H1 (cell line): ENCODE measurements at regions not wholly inside any gene's neighbourhood (a gene's known extent, or its start where the extent isn't known, plus 50 kb on each side); places are given as distances from the start of the nearest gene placed in this dataset.
A peak's percentile ranks its signal among the peaks of the same experiment; 100 is the strongest.

Experiments
- CTCF ChIA-PET: fragments of 300-600 bp; sonication (Branson Sonifier 250); formaldehyde crosslinking; loops from one replicate; lab custom pipeline; 2021; ENCODE audit not compliant: partially characterized antibody; lab: Charles Lee
- POLR2A ChIA-PET: fragments of 300-600 bp; sonication (Branson Sonifier 250); formaldehyde crosslinking; loops from one replicate; lab custom pipeline; 2021; ENCODE audit warnings: inconsistent platforms; ENCODE audit not compliant: partially characterized antibody; lab: Charles Lee
- DNase-seq, 2 experiments: peaks; one replicate each; pipeline versions ENCODE4 v3.0.0 to v3.0.0-alpha.2; 2010 to 2022; ENCODE audit warnings: low spot score in 2 of 2, low read depth in 1 of 2, mixed read lengths in 1 of 2
- FAIRE-seq: peaks from 2 replicates; lab custom pipeline; 2011; peaks lifted over from hg19 to GRCh38; lab: Jason Lieb, UNC
- H2AFZ ChIP-seq: 2 replicates; pipeline ENCODE4 v1.8.1; 2012; ENCODE audit warnings: low read length, inconsistent platforms
- H2AK5ac ChIP-seq: 2 replicates; pipeline ENCODE4 v1.6.1; 2013; ENCODE audit warnings: low read depth, low read length
- H2BK120ac ChIP-seq: replicated peaks from 2 replicates; pipeline ENCODE3; 2013; ENCODE audit warnings: low read depth, low read length, inconsistent platforms
- H2BK12ac ChIP-seq: 2 replicates; pipeline ENCODE4 v1.6.1; 2013; ENCODE audit warnings: low read depth, low read length
- H2BK15ac ChIP-seq: 2 replicates; pipeline ENCODE4 v1.6.1; 2013; ENCODE audit warnings: low read length
- H2BK20ac ChIP-seq: 2 replicates; pipeline ENCODE4 v1.6.1; 2013; ENCODE audit warnings: low read length
- H2BK5ac ChIP-seq: 2 replicates; pipeline ENCODE4 v1.6.1; 2013; ENCODE audit warnings: low read depth, low read length
- H3K14ac ChIP-seq: 2 replicates; pipeline ENCODE4 v1.6.1; 2013; ENCODE audit warnings: inconsistent platforms; ENCODE audit not compliant: insufficient read length
- H3K18ac ChIP-seq: 2 replicates; pipeline ENCODE4 v1.6.1; 2013; ENCODE audit warnings: low read length; ENCODE audit errors: extremely low read depth
- H3K23ac ChIP-seq: 2 replicates; pipeline ENCODE4 v1.6.1; 2013; ENCODE audit warnings: inconsistent platforms; ENCODE audit not compliant: insufficient read length
- H3K23me2 ChIP-seq: 2 replicates; pipeline ENCODE4 v1.6.1; 2013; ENCODE audit warnings: low read depth, low read length
- H3K27ac ChIP-seq: 2 replicates; pipeline ENCODE4 v1.6.1; 2011; ENCODE audit warnings: low read depth, low read length, inconsistent platforms
- H3K27me3 ChIP-seq, 4 experiments: replicated peaks in 1 of 4; 1 replicate in 1 of 4; 2 replicates in 3 of 4; pipeline versions ENCODE4 v1.6.1 to v1.8.1; 2011 to 2013; ENCODE audit warnings: low read length in 3 of 4, mild to moderate bottlenecking in 3 of 4, inconsistent platforms in 2 of 4, mixed read lengths in 2 of 4, moderate library complexity in 1 of 4; ENCODE audit not compliant: control insufficient read depth in 3 of 4, insufficient read depth in 3 of 4; ENCODE audit errors: extremely low read depth in 1 of 4
- H3K36me3 ChIP-seq, 4 experiments: 2 replicates each; pipeline versions ENCODE4 v1.6.1 to v1.8.1; 2011 to 2013; ENCODE audit warnings: mild to moderate bottlenecking in 4 of 4, low read length in 3 of 4, moderate library complexity in 2 of 4, control low read depth in 1 of 4, inconsistent platforms in 1 of 4; ENCODE audit not compliant: insufficient read depth in 4 of 4, control insufficient read depth in 2 of 4
- H3K4ac ChIP-seq: replicated peaks from 2 replicates; pipeline ENCODE3; 2013; ENCODE audit warnings: low read length, low read depth, mixed read lengths, inconsistent platforms; ENCODE audit not compliant: insufficient read length
- H3K4me1 ChIP-seq, 4 experiments: replicated peaks in 1 of 4; 1 replicate in 1 of 4; 2 replicates in 3 of 4; pipeline versions ENCODE4 v1.6.1 to v1.8.1; 2011 to 2013; ENCODE audit warnings: low read length in 3 of 4, inconsistent platforms in 2 of 4, mixed read lengths in 1 of 4; ENCODE audit not compliant: insufficient read depth in 4 of 4, control insufficient read depth in 3 of 4
- H3K4me2 ChIP-seq, 2 experiments: 2 replicates each; pipeline versions ENCODE4 v1.6.1 to v1.8.1; 2011 to 2013; ENCODE audit warnings: low read depth in 2 of 2, low read length in 2 of 2, control low read depth in 1 of 2, inconsistent platforms in 1 of 2, mild to moderate bottlenecking in 1 of 2; ENCODE audit not compliant: insufficient read depth in 1 of 2
- H3K4me3 ChIP-seq, 4 experiments: fragments of 200-600, 300-600 bp in 1 of 4; sonication (generic), shearing (Covaris generic), sonication (Bioruptor Twin) in 1 of 4; 2 replicates each; pipeline versions ENCODE4 v1.5.1 to v1.8.1; 2011 to 2016; ENCODE audit warnings: low read length in 4 of 4, low read depth in 3 of 4, control low read depth in 2 of 4, inconsistent platforms in 2 of 4, mild to moderate bottlenecking in 2 of 4, mixed read lengths in 1 of 4, moderate library complexity in 1 of 4; ENCODE audit not compliant: insufficient read depth in 2 of 4; ENCODE audit errors: extremely low read depth in 1 of 4
- H3K56ac ChIP-seq: replicated peaks from 2 replicates; pipeline ENCODE3; 2013; ENCODE audit warnings: low read depth, mild to moderate bottlenecking, mixed read lengths, low read length, inconsistent platforms; ENCODE audit not compliant: insufficient read length
- H3K79me1 ChIP-seq: 2 replicates; pipeline ENCODE4 v1.6.1; 2013; ENCODE audit warnings: low read depth, low read length, control low read depth
- H3K79me2 ChIP-seq, 2 experiments: 2 replicates each; pipeline versions ENCODE4 v1.6.1 to v1.8.1; 2012 to 2013; ENCODE audit warnings: low read length in 2 of 2, mild to moderate bottlenecking in 2 of 2, inconsistent platforms in 1 of 2; ENCODE audit not compliant: insufficient read depth in 2 of 2, control insufficient read depth in 1 of 2
- H3K9ac ChIP-seq, 4 experiments: replicated peaks in 1 of 4; 1 replicate in 1 of 4; 2 replicates in 3 of 4; pipeline versions ENCODE4 v1.6.1 to v1.8.1; 2011 to 2013; ENCODE audit warnings: low read depth in 3 of 4, low read length in 3 of 4, control low read depth in 2 of 4, mild to moderate bottlenecking in 2 of 4, moderate library complexity in 2 of 4, inconsistent platforms in 1 of 4; ENCODE audit errors: extremely low read depth in 1 of 4
- H3K9me3 ChIP-seq, 2 experiments: 2 replicates each; pipeline versions ENCODE4 v1.6.1 to v1.8.1; 2012 to 2013; ENCODE audit warnings: mild to moderate bottlenecking in 2 of 2, moderate library complexity in 2 of 2, control low read depth in 1 of 2, inconsistent platforms in 1 of 2, low read depth in 1 of 2, low read length in 1 of 2, mixed read lengths in 1 of 2; ENCODE audit not compliant: insufficient read depth in 2 of 2
- H4K20me1 ChIP-seq, 2 experiments: replicated peaks in 1 of 2; 2 replicates each; pipeline versions ENCODE3 to v1.8.1; 2011 to 2013; ENCODE audit warnings: inconsistent platforms in 2 of 2, low read length in 2 of 2, mild to moderate bottlenecking in 1 of 2; ENCODE audit not compliant: insufficient read depth in 2 of 2, control insufficient read depth in 1 of 2
- H4K5ac ChIP-seq: 2 replicates; pipeline ENCODE4 v1.6.1; 2013; ENCODE audit warnings: low read length, low read depth, mixed read lengths, inconsistent platforms; ENCODE audit not compliant: insufficient read length
- H4K8ac ChIP-seq: 2 replicates; pipeline ENCODE4 v1.8.0; 2013; ENCODE audit warnings: mild to moderate bottlenecking, moderate library complexity, low read length, inconsistent platforms; ENCODE audit not compliant: insufficient read depth; ENCODE audit errors: extremely low read depth
- H4K91ac ChIP-seq: replicated peaks from 2 replicates; pipeline ENCODE3; 2013; ENCODE audit warnings: low read length, mixed read lengths, inconsistent platforms; ENCODE audit not compliant: insufficient read length
- CBX8 ChIP-seq: fragments of 300-800, 300-1000 bp; sonication (generic); IDR thresholded peaks from 2 replicates; pipeline ENCODE4 v1.7.1; 2016; ENCODE audit warnings: low read depth, low read length, borderline replicate concordance
- CREB1 ChIP-seq: IDR thresholded peaks from 2 replicates; pipeline ENCODE4 v1.6.1; 2012; ENCODE audit warnings: inconsistent platforms
- EZH2 ChIP-seq: fragments of 200-600 bp; sonication (generic); IDR thresholded peaks from 2 replicates; pipeline ENCODE4 v1.7.1; 2012; ENCODE audit warnings: low read depth, mild to moderate bottlenecking, moderate library complexity, low read length, inconsistent platforms; ENCODE audit not compliant: severe bottlenecking
- HDAC2 ChIP-seq, 2 experiments: fragments of 300-600 bp in 1 of 2; sonication (generic) in 1 of 2; IDR thresholded peaks; 2 replicates each; pipeline ENCODE4 v1.6.1; 2011 to 2012; ENCODE audit warnings: low read depth in 2 of 2, low read length in 2 of 2, mild to moderate bottlenecking in 2 of 2, moderate library complexity in 2 of 2, borderline replicate concordance in 1 of 2, inconsistent platforms in 1 of 2
- SIN3A ChIP-seq, 2 experiments: IDR thresholded peaks in 1 of 2; conservative IDR thresholded peaks in 1 of 2; 2 replicates each; pipeline ENCODE4 v1.6.1; 2011 to 2012; ENCODE audit warnings: low read length in 2 of 2, improper control_type of control experiment in 1 of 2, low read depth in 1 of 2, mild to moderate bottlenecking in 1 of 2
- SP2 ChIP-seq: IDR thresholded peaks from 2 replicates; pipeline ENCODE4 v1.6.1; 2012; ENCODE audit warnings: mild to moderate bottlenecking, low read length, inconsistent platforms
- TAF7 ChIP-seq: optimal IDR thresholded peaks from 2 replicates; pipeline ENCODE3; 2011; ENCODE audit warnings: low read depth, mild to moderate bottlenecking, inconsistent platforms, low read length, moderate library complexity, borderline replicate concordance
- WGBS, 2 experiments: shearing (Covaris generic) in 1 of 2; methylation state at CpG; one replicate each; pipeline versions ENCODE4 v1.1.6 to v1.1.7; 2013 to 2015; ENCODE audit warnings: low lambda C conversion rate in 2 of 2, mixed read lengths in 2 of 2, inconsistent platforms in 1 of 2, low coverage in 1 of 2, missing lambda C conversion rate in 1 of 2; ENCODE audit not compliant: insufficient replicate concordance in 2 of 2, insufficient coverage in 1 of 2, insufficient read length in 1 of 2; ENCODE audit errors: extremely low coverage in 1 of 2, missing lambda C conversion rate in 1 of 2; 5-methylcytosine and 5-hydroxymethylcytosine counted together
- TF ChIP-seq, protein P1 (sequence below): IDR thresholded peaks from 2 replicates; pipeline ENCODE4 v1.6.1; 2012; ENCODE audit warnings: inconsistent platforms
- TF ChIP-seq, protein P2 (sequence below), 3 experiments: IDR thresholded peaks; 1 replicate in 2 of 3; 2 replicates in 1 of 3; pipeline versions ENCODE4 v1.5.1 to v1.6.1; 2011; ENCODE audit warnings: low read length in 3 of 3, mild to moderate bottlenecking in 3 of 3, inconsistent platforms in 2 of 3, low read depth in 1 of 3, moderate library complexity in 1 of 3; ENCODE audit not compliant: insufficient read depth in 1 of 3; ENCODE audit errors: control extremely low read depth in 1 of 3
- TF ChIP-seq, protein P3 (sequence below): IDR thresholded peaks from 2 replicates; pipeline ENCODE4 v1.6.1; 2012; ENCODE audit warnings: inconsistent platforms

DNA sequence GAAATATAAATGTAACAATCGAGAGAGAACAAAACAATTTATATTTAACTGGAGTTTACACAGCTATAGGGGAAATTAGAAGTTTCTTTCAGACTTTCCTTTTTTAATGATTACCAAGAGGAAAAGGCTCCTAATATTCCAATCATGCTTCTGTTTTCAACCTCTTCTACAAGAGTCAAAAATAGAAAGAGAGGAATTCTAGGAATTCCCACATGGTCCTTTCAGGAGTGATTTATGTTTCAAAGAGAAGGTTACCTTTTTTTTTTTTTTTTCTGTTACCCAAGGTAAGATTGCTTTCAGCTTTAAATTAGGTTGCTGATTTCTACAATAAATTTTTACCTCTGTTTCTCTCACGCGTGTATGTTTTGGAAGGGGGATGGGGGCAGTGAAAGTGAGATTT is 355.3 kb upstream of the DCBLD2 start:
- Histone ChIP-seq H3K4me1 (peaks cover 0 to 4% (median 0%) of the 10 kb centered on the region in 4 experiments; a peak in 1 of 7 replicates), H3K79me1 (no peaks in the 10 kb centered on the region), H2AFZ (no peak overlapping the region), H3K23me2 (no peaks in the 10 kb centered on the region), H3K79me2 (no peaks in the 10 kb centered on the region), H2BK20ac (no peak overlapping the region), H3K27me3 (no peaks in the 10 kb centered on the region), H3K4me3 (peak overlapping the region in 1 of 4 experiments; percentile 13; a peak in 1 of 8 replicates), H3K36me3 (no peaks in the 10 kb centered on the region), H4K20me1 (no peaks in the 10 kb centered on the region), H3K18ac (no peak overlapping the region), H3K9me3 (peaks cover 0 to 6% of the 10 kb centered on the region in 2 experiments; a peak in 3 of 4 replicates), H3K4me2 (no peak overlapping the region), H2BK15ac (no peak overlapping the region), H2BK12ac (no peak overlapping the region), H2AK5ac (no peak overlapping the region), H3K4ac (no peak overlapping the region), H3K27ac (no peak overlapping the region), H4K8ac (no peak overlapping the region), H3K9ac (no peak overlapping the region), H4K5ac (no peak overlapping the region), H2BK5ac (no peak overlapping the region), H2BK120ac (no peak overlapping the region), H3K23ac (no peak overlapping the region), H3K14ac (no peak overlapping the region), H3K56ac (no peak overlapping the region), H4K91ac (no peak overlapping the region)
- no peak for DNase-seq
- WGBS, 2 experiments: 78% methylated on average over 3 of the region's 3 CpGs; no CpG with 5 or more reads in 1 of the 2 experiments
- FAIRE-seq: no peak
- POLR2A ChIA-PET: no interaction called here
- CTCF ChIA-PET: no interaction called here
- TF ChIP-seq TAF7 (no peak), SP2 (no peak), EZH2 (no peak), HDAC2 (IDR thresholded peaks at IDR 0.05; ENCODE audit: borderline replicate concordance in 1 of 2, low read depth in 2 of 2, low read length in 2 of 2) (no peak), CBX8 (no peak), CREB1 (no peak), SIN3A (conservative IDR thresholded peaks at IDR 0.05 in 1 of 2, IDR thresholded peaks at IDR 0.05 in 1 of 2; ENCODE audit: low read depth in 1 of 2, low read length in 2 of 2) (no peak)
- TF ChIP-seq, protein P1, sequence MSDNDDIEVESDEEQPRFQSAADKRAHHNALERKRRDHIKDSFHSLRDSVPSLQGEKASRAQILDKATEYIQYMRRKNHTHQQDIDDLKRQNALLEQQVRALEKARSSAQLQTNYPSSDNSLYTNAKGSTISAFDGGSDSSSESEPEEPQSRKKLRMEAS: no peak
- TF ChIP-seq, protein P2, sequence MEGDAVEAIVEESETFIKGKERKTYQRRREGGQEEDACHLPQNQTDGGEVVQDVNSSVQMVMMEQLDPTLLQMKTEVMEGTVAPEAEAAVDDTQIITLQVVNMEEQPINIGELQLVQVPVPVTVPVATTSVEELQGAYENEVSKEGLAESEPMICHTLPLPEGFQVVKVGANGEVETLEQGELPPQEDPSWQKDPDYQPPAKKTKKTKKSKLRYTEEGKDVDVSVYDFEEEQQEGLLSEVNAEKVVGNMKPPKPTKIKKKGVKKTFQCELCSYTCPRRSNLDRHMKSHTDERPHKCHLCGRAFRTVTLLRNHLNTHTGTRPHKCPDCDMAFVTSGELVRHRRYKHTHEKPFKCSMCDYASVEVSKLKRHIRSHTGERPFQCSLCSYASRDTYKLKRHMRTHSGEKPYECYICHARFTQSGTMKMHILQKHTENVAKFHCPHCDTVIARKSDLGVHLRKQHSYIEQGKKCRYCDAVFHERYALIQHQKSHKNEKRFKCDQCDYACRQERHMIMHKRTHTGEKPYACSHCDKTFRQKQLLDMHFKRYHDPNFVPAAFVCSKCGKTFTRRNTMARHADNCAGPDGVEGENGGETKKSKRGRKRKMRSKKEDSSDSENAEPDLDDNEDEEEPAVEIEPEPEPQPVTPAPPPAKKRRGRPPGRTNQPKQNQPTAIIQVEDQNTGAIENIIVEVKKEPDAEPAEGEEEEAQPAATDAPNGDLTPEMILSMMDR (IDR thresholded peaks at IDR 0.05; ENCODE audit: control extremely low read depth in 1 of 3, insufficient read depth in 1 of 3, low read depth in 1 of 3, low read length in 3 of 3): no peak
- TF ChIP-seq, protein P3, sequence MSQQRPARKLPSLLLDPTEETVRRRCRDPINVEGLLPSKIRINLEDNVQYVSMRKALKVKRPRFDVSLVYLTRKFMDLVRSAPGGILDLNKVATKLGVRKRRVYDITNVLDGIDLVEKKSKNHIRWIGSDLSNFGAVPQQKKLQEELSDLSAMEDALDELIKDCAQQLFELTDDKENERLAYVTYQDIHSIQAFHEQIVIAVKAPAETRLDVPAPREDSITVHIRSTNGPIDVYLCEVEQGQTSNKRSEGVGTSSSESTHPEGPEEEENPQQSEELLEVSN: no peak
